Caco-2 (cell line): ENCODE measurements at regions not wholly inside any gene's neighbourhood (a gene's known extent, or its start where the extent isn't known, plus 50 kb on each side); places are given as distances from the start of the nearest gene placed in this dataset.
A peak's percentile ranks its signal among the peaks of the same experiment; 100 is the strongest.

ENCODE experiments used
- BruUV-seq: library from RNA; stranded (reverse); fragments of 400-500 nt; replicated peaks from 2 replicates; lab custom pipeline; 2021; lab: Mats Ljungman, UMichigan
- CTCF ChIA-PET: fragments of 300-600 bp; sonication (Branson Sonifier 250); formaldehyde crosslinking; loops from one replicate; lab custom pipeline; 2022; ENCODE audit warnings: antibody characterized with exemption; lab: Charles Lee
- POLR2A ChIA-PET: fragments of 300-600 bp; sonication (Branson Sonifier 250); formaldehyde crosslinking; loops from one replicate; lab custom pipeline; 2022; ENCODE audit warnings: antibody characterized with exemption; lab: Charles Lee
- DNase-seq, 2 experiments: peaks; one replicate each; pipeline versions ENCODE4 v3.0.0 to v3.0.0-alpha.2; 2020 to 2022
- H3K27me3 ChIP-seq: replicated peaks from 2 replicates; pipeline ENCODE4 v1.6.0; 2011; ENCODE audit warnings: low read length; ENCODE audit not compliant: control insufficient read depth, insufficient read depth
- H3K36me3 ChIP-seq: 2 replicates; pipeline ENCODE4 v1.5.1; 2011; ENCODE audit warnings: low read length; ENCODE audit not compliant: control insufficient read depth, insufficient read depth
- H3K4me1 ChIP-seq: fragments of 250-450 bp; sonication (Bioruptor Pico); 2 replicates; pipeline ENCODE4 v1.5.1; 2020; ENCODE audit warnings: mild to moderate bottlenecking
- H3K4me3 ChIP-seq: 2 replicates; pipeline ENCODE4 v1.5.1; 2011; ENCODE audit warnings: low read depth, mild to moderate bottlenecking, control low read depth, low read length
- H3K9me3 ChIP-seq: fragments of 250-450 bp; sonication (Bioruptor Pico); 2 replicates; pipeline ENCODE4 v1.5.1; 2020; ENCODE audit warnings: mild to moderate bottlenecking, moderate library complexity
- H3K27ac Mint-ChIP-seq: one replicate; pipeline ENCODE4 v1.8.0; 2022; ENCODE audit warnings: mixed read lengths; ENCODE audit not compliant: unreplicated experiment
- H3K27me3 Mint-ChIP-seq: one replicate; pipeline ENCODE4 v1.8.0; 2022; ENCODE audit warnings: mixed read lengths; ENCODE audit not compliant: insufficient read depth, unreplicated experiment
- H3K36me3 Mint-ChIP-seq: one replicate; pipeline ENCODE4 v1.8.0; 2022; ENCODE audit warnings: mild to moderate bottlenecking, mixed read lengths; ENCODE audit not compliant: insufficient read depth, unreplicated experiment
- H3K4me1 Mint-ChIP-seq: one replicate; pipeline ENCODE4 v1.8.0; 2022; ENCODE audit warnings: low read depth, mixed read lengths; ENCODE audit not compliant: unreplicated experiment
- H3K4me3 Mint-ChIP-seq: one replicate; pipeline ENCODE4 v1.8.0; 2022; ENCODE audit warnings: mild to moderate bottlenecking, moderate library complexity, mixed read lengths; ENCODE audit not compliant: unreplicated experiment
- H3K9me3 Mint-ChIP-seq: one replicate; pipeline ENCODE4 v1.8.0; 2022; ENCODE audit warnings: mixed read lengths; ENCODE audit not compliant: unreplicated experiment
- intact Hi-C: fragments of 100-400 bp; cut with micrococcal nuclease; formaldehyde crosslinking; loops from one replicate; pipeline ENCODE4 v1.10.0; 2022; ENCODE audit not compliant: unreplicated experiment
- TF ChIP-seq, protein P1 (sequence below), 2 experiments: fragments of 200-600 bp in 1 of 2; IDR thresholded peaks; 1 replicate in 1 of 2; 2 replicates in 1 of 2; pipeline versions ENCODE4 v1.5.1 to v1.8.0; 2011 to 2022; ENCODE audit warnings: antibody characterized with exemption in 1 of 2, control low read depth in 1 of 2, inconsistent platforms in 1 of 2, low read depth in 1 of 2, low read length in 1 of 2, mild to moderate bottlenecking in 1 of 2, moderate library complexity in 1 of 2; ENCODE audit not compliant: insufficient read depth in 1 of 2, severe bottlenecking in 1 of 2, unreplicated experiment in 1 of 2

DNA sequence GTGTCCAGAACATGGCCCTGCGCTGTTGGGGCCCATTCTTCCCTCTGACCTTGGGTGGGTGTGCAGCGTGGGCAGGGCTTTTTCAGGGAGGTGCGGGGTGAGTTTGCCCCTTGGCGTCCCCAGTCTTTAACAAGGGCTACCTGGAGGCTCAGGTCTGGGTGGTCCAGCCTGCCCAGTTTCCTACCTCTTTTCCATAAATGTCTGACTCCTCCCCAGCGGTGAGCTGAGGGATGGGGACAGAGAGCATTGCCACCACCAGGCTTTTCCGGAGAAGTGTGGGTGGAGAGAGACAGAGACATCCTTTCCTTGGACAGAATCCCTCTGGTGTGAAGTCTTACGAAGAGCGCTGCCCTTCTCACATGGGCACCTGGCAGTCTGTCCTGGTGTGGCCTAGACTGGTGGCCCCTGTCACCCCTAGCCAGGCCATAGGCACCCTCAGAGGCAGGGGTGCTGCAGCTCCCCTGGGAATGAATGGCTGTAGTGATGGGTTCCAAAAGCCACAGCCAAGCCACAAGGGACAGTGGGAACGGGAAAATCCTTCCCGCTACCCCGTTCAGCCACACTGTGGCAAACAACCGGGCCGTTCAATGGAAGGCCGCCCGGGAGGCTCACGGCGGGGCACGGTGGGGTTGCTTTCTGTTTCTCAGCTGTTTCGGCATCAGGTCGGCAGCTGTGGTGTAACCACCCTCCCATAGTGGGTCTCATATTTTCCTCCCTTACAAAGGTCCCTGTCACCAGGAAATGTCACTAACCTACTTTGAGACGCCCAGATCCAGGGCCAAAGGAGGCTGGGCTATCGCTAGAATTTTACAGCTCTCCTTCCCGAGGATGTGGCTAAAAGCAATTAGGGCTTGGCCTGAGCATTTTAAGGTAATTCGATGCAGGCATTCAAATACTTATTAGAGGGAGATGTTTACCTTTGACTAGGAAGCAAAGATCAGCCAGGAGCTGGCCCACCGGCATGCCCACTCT lies 61.9 kb upstream of the GSE1 start:
- CTCF ChIA-PET, result interaction anchor here (0.5 to 1.6 kb wide), 5 partner anchors 9 to 129 kb away, joined by 3 to 6 read pairs (median 3); no protein-coding TSS in a partner anchor
- POLR2A ChIA-PET, result interaction anchor here (0.6 to 1.9 kb wide), 2 partner anchors 16 to 138 kb away, joined by 3 to 10 read pairs; partner anchors contain the start of gene GINS2
- TF ChIP-seq, protein P1, sequence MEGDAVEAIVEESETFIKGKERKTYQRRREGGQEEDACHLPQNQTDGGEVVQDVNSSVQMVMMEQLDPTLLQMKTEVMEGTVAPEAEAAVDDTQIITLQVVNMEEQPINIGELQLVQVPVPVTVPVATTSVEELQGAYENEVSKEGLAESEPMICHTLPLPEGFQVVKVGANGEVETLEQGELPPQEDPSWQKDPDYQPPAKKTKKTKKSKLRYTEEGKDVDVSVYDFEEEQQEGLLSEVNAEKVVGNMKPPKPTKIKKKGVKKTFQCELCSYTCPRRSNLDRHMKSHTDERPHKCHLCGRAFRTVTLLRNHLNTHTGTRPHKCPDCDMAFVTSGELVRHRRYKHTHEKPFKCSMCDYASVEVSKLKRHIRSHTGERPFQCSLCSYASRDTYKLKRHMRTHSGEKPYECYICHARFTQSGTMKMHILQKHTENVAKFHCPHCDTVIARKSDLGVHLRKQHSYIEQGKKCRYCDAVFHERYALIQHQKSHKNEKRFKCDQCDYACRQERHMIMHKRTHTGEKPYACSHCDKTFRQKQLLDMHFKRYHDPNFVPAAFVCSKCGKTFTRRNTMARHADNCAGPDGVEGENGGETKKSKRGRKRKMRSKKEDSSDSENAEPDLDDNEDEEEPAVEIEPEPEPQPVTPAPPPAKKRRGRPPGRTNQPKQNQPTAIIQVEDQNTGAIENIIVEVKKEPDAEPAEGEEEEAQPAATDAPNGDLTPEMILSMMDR (IDR thresholded peaks at IDR 0.05; ENCODE audit: insufficient read depth in 1 of 2, low read depth in 1 of 2, low read length in 1 of 2, severe bottlenecking in 1 of 2, unreplicated experiment in 1 of 2), result no peak
- Histone ChIP-seq H3K4me1 (peaks cover 16% of the 10 kb centered on the region), H3K9me3 (peaks cover 4% of the 10 kb centered on the region; the same call in 1 of the 2 replicates), H3K27me3 (no peaks in the 10 kb centered on the region), H3K4me3 (no peak overlapping the region), H3K36me3 (no peaks in the 10 kb centered on the region)
- Mint-ChIP-seq H3K4me1 (peaks cover 13% of the 10 kb centered on the region), H3K9me3 (no peaks in the 10 kb centered on the region), H3K4me3 (peak overlapping the region; percentile 31), H3K27ac (no peak overlapping the region), H3K27me3 (no peaks in the 10 kb centered on the region), H3K36me3 (peaks cover 10% of the 10 kb centered on the region)
- BruUV-seq, result no TSS peak
- no peak for DNase-seq
- intact Hi-C loops, result no loop called here

DNA sequence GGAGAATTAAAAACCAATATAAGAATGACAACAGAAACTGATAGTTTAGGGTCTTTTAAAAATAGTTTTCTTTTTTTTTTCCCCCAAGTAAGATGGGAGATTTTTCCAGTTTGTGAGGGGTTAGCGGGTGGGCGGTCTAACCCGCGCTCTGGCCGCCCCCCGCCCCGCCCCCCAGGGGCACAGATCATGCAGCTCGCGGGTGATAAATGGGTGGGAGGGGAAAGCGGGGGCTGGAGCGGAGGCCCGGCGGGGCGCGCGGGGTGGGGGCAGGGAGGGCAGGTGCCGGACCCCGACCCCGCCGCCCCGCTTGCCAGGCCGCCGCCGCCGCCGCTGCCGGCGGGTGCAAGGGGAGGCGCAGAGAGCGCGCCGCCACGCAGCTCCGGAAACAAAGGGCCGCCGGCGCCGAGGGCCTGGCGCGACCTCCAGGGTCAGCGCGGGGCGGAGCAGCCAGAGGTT lies 60.1 kb upstream of the GSE1 start:
- no peaks in the 10 kb centered on the region for H3K27me3 Mint-ChIP-seq
- CTCF ChIA-PET, result interaction anchor here (0.6 to 3.9 kb wide), 26 partner anchors 11 to 218 kb away, joined by 3 to 29 read pairs (median 5); no protein-coding TSS in a partner anchor
- peak overlapping the region; percentile 16 for H3K27ac Mint-ChIP-seq

More for the DNA sequence above, 60.1 kb upstream of the GSE1 start:
- no peaks in the 10 kb centered on the region for H3K27me3 ChIP-seq
- TF ChIP-seq, protein P1 (IDR thresholded peaks at IDR 0.05; ENCODE audit: insufficient read depth in 1 of 2, low read depth in 1 of 2, low read length in 1 of 2, severe bottlenecking in 1 of 2, unreplicated experiment in 1 of 2), result no peak
- no TSS peak for BruUV-seq
- peaks cover 19% of the 10 kb centered on the region for H3K36me3 Mint-ChIP-seq
- peaks cover 19% of the 10 kb centered on the region for H3K4me1 Mint-ChIP-seq
- no peaks in the 10 kb centered on the region for H3K9me3 Mint-ChIP-seq
- peak overlapping the region; percentile 76 for H3K4me3 ChIP-seq
- H3K36me3 ChIP-seq, result no peaks in the 10 kb centered on the region
- intact Hi-C loops, result loop anchor here (1.0 kb wide), 3 partner anchors 18 to 131 kb away; no protein-coding TSS in a partner anchor
- peaks cover 18% of the 10 kb centered on the region for H3K4me1 ChIP-seq
- H3K9me3 ChIP-seq, result no peaks in the 10 kb centered on the region
- POLR2A ChIA-PET, result interaction anchor here (0.6 to 2.0 kb wide), 8 partner anchors 18 to 121 kb away, joined by 3 to 20 read pairs (median 5); partner anchors contain the start of gene GSE1
- DNase-seq, result no peak
- peak overlapping the region; percentile 93 for H3K4me3 Mint-ChIP-seq
